HEK293 (cell line): ENCODE measurements at regions not wholly inside any gene's neighbourhood (a gene's known extent, or its start where the extent isn't known, plus 50 kb on each side); places are given as distances from the start of the nearest gene placed in this dataset.

Source experiments
- CTCF ChIP-seq: fragments of 450-650 bp; formaldehyde crosslinking; IDR thresholded peaks from 2 replicates; pipeline ENCODE4 v1.5.1; 2016; ENCODE audit warnings: missing biosample characterization, missing genetic modification characterization
- PBX3 ChIP-seq: sonication (generic); formaldehyde crosslinking; IDR thresholded peaks from 2 replicates; pipeline ENCODE4 v1.8.1; 2022; ENCODE audit warnings: mild to moderate bottlenecking, moderate library complexity, missing genetic modification reagents
- PRDM10 ChIP-seq: fragments of 450-650 bp; formaldehyde crosslinking; IDR thresholded peaks from 2 replicates; pipeline ENCODE4 v1.5.1; 2016; ENCODE audit warnings: missing biosample characterization, missing genetic modification characterization
- ZBTB10 ChIP-seq: fragments of 450-650 bp; formaldehyde crosslinking; IDR thresholded peaks from 2 replicates; pipeline ENCODE4 v1.5.1; 2016; ENCODE audit warnings: missing biosample characterization, missing genetic modification characterization
- ZBTB7A ChIP-seq: fragments of 450-650 bp; formaldehyde crosslinking; IDR thresholded peaks from 2 replicates; pipeline ENCODE4 v1.5.1; 2016; ENCODE audit warnings: low read depth, missing biosample characterization, missing genetic modification characterization
- ZNF175 ChIP-seq: fragments of 450-650 bp; formaldehyde crosslinking; IDR thresholded peaks from 2 replicates; pipeline ENCODE4 v1.5.1; 2016; ENCODE audit warnings: missing biosample characterization, missing genetic modification characterization
- ZNF324 ChIP-seq: fragments of 450-650 bp; formaldehyde crosslinking; IDR thresholded peaks from 2 replicates; pipeline ENCODE4 v1.5.1; 2016; ENCODE audit warnings: missing biosample characterization, missing genetic modification characterization
- ZNF501 ChIP-seq: fragments of 450-650 bp; formaldehyde crosslinking; IDR thresholded peaks from 2 replicates; pipeline ENCODE4 v1.5.1; 2016; ENCODE audit warnings: missing biosample characterization, missing genetic modification characterization
- ZNF639 ChIP-seq: fragments of 450-650 bp; formaldehyde crosslinking; IDR thresholded peaks from 2 replicates; pipeline ENCODE4 v1.5.1; 2016; ENCODE audit warnings: missing biosample characterization, missing genetic modification characterization
- ZNF76 ChIP-seq: fragments of 450-650 bp; formaldehyde crosslinking; IDR thresholded peaks from 2 replicates; pipeline ENCODE4; 2016; ENCODE audit warnings: low read depth, missing biosample characterization, missing genetic modification characterization, borderline replicate concordance

GRCh38 chr6:43873806-43874714, 104.0 kb downstream of the VEGFA start:
- TF ChIP-seq CTCF (tag by site-specific recombination), result no peak
- TF ChIP-seq ZBTB7A (tag by site-specific recombination), result no peak
- no peak for TF ChIP-seq ZNF501 (tag by site-specific recombination)
- TF ChIP-seq PRDM10, result no peak
- no peak for TF ChIP-seq ZNF639 (tag by site-specific recombination)
- TF ChIP-seq ZNF76 (tag by site-specific recombination), result no peak
- TF ChIP-seq PBX3 (CRISPR knock-in tag), result no peak
- no peak for TF ChIP-seq ZNF175
- no peak for TF ChIP-seq ZNF324 (tag by site-specific recombination)
- TF ChIP-seq ZBTB10 (tag by site-specific recombination), result no peak
